Naive thymus-derived CD4-positive, alpha-beta T cell (primary cell): ENCODE measurements at regions not wholly inside any gene's neighbourhood (a gene's known extent, or its start where the extent isn't known, plus 50 kb on each side); places are given as distances from the start of the nearest gene placed in this dataset.

Experiments
- ATAC-seq: fragments of 150-1000 bp; cut with Tn5 transposase; 2 replicates; pipeline ENCODE4 v1.10.0; 2021; ENCODE audit warnings: mild to moderate bottlenecking, moderate library complexity
- CTCF ChIA-PET: fragments of 350-600 bp; sonication (Branson Sonifier 250); formaldehyde crosslinking; loops from one replicate; lab custom pipeline; 2021; ENCODE audit warnings: antibody characterized with exemption; lab: Charles Lee
- POLR2A ChIA-PET: fragments of 350-600 bp; sonication (Branson Sonifier 250); formaldehyde crosslinking; loops from one replicate; lab custom pipeline; 2021; ENCODE audit warnings: antibody characterized with exemption, inconsistent platforms; lab: Charles Lee
- DNase-seq, 9 donors: peaks; one replicate each; pipeline versions ENCODE4 v3.0.0 to v3.0.0-alpha.2; 2020 to 2022; ENCODE audit warnings: mixed read lengths in 1 of 9
- H3K27ac ChIP-seq: one replicate; pipeline ENCODE4 v1.7.0; 2013; ENCODE audit warnings: mild to moderate bottlenecking, low read depth, low read length, moderate library complexity
- H3K27me3 ChIP-seq, 2 donors: one replicate each; pipeline ENCODE4 v1.7.0; 2013; ENCODE audit warnings: low read length in 2 of 2, mild to moderate bottlenecking in 2 of 2, moderate library complexity in 2 of 2; ENCODE audit not compliant: control insufficient read depth in 2 of 2, insufficient read depth in 2 of 2
- H3K36me3 ChIP-seq, 3 experiments: 1 replicate in 2 of 3; 2 replicates in 1 of 3; pipeline ENCODE4 v1.7.0; 2013; ENCODE audit warnings: low read length in 3 of 3, mild to moderate bottlenecking in 3 of 3, moderate library complexity in 1 of 3; ENCODE audit not compliant: insufficient read depth in 3 of 3, control insufficient read depth in 2 of 3
- H3K4me1 ChIP-seq, 2 donors: one replicate each; pipeline ENCODE4 v1.7.0; 2013; ENCODE audit warnings: low read length in 2 of 2, mild to moderate bottlenecking in 2 of 2, moderate library complexity in 1 of 2; ENCODE audit not compliant: control insufficient read depth in 2 of 2, insufficient read depth in 2 of 2
- H3K4me3 ChIP-seq: 2 replicates; pipeline ENCODE4 v1.7.0; 2013; ENCODE audit warnings: mild to moderate bottlenecking, low read length
- H3K9me3 ChIP-seq, 3 experiments: 1 replicate in 2 of 3; 2 replicates in 1 of 3; pipeline ENCODE4 v1.7.0; 2013; ENCODE audit warnings: low read length in 3 of 3; ENCODE audit not compliant: control insufficient read depth in 2 of 3
- H3K27ac Mint-ChIP-seq, 9 donors: one replicate each; pipeline ENCODE4 v1.8.0; 2020 to 2022; ENCODE audit warnings: mixed read lengths in 9 of 9, mild to moderate bottlenecking in 8 of 9, moderate library complexity in 5 of 9, inconsistent platforms in 2 of 9
- H3K27me3 Mint-ChIP-seq, 5 donors: one replicate each; pipeline ENCODE4 v1.8.0; 2021 to 2022; ENCODE audit warnings: mixed read lengths in 5 of 5, mild to moderate bottlenecking in 1 of 5
- H3K36me3 Mint-ChIP-seq, 5 donors: one replicate each; pipeline ENCODE4 v1.8.0; 2020 to 2022; ENCODE audit warnings: mixed read lengths in 5 of 5, mild to moderate bottlenecking in 3 of 5, inconsistent platforms in 1 of 5
- H3K4me1 Mint-ChIP-seq, 7 donors: one replicate each; pipeline ENCODE4 v1.8.0; 2020 to 2022; ENCODE audit warnings: mixed read lengths in 7 of 7, mild to moderate bottlenecking in 3 of 7, inconsistent platforms in 1 of 7
- H3K4me3 Mint-ChIP-seq, 10 donors: one replicate each; pipeline ENCODE4 v1.8.0; 2020 to 2022; ENCODE audit warnings: mild to moderate bottlenecking in 10 of 10, mixed read lengths in 10 of 10, moderate library complexity in 6 of 10, inconsistent platforms in 2 of 10
- H3K9me3 Mint-ChIP-seq, 11 donors: one replicate each; pipeline ENCODE4 v1.8.0; 2020 to 2022; ENCODE audit warnings: mixed read lengths in 11 of 11, mild to moderate bottlenecking in 4 of 11, inconsistent platforms in 1 of 11, moderate library complexity in 1 of 11
- intact Hi-C, 2 donors: fragments of 100-400 bp; cut with micrococcal nuclease; formaldehyde crosslinking; loops; one replicate each; pipeline ENCODE4 v1.15.1; 2023

GRCh38 chr5:29379619-29380018 lies 1813.9 kb upstream of the CDH6 start:
- Histone ChIP-seq H3K9me3 (no peaks in the 10 kb centered on the region), H3K4me3 (no peak overlapping the region), H3K36me3 (no peaks in the 10 kb centered on the region), H3K27me3 (no peaks in the 10 kb centered on the region), H3K27ac (no peak overlapping the region), H3K4me1 (no peaks in the 10 kb centered on the region)
- Mint-ChIP-seq H3K36me3 (no peaks in the 10 kb centered on the region), H3K27me3 (no peaks in the 10 kb centered on the region), H3K4me1 (no peaks in the 10 kb centered on the region), H3K27ac (no peak overlapping the region), H3K9me3 (peaks cover 0 to 18% (median 6%) of the 10 kb centered on the region in 11 donors), H3K4me3 (no peak overlapping the region)
- intact Hi-C loops, result no loop called here
- ChIA-PET CTCF (no interaction called here), POLR2A (no interaction called here)
- no peak for DNase-seq
- no peak for ATAC-seq

- H3K36me3 Mint-ChIP-seq, result no peaks in the 10 kb centered on the region
- H3K9me3 Mint-ChIP-seq, result peaks cover 0 to 17% (median 5%) of the 10 kb centered on the region in 11 donors
- H3K27ac ChIP-seq, result no peak overlapping the region
- DNase-seq (no peak), ATAC-seq (no peak)
- no peaks in the 10 kb centered on the region for H3K36me3 ChIP-seq
- no peaks in the 10 kb centered on the region for H3K9me3 ChIP-seq
- ChIA-PET POLR2A (no interaction called here), CTCF (no interaction called here)
- H3K27ac Mint-ChIP-seq, result no peak overlapping the region
- H3K27me3 ChIP-seq, result no peaks in the 10 kb centered on the region
- H3K4me1 ChIP-seq, result no peaks in the 10 kb centered on the region
- no peaks in the 10 kb centered on the region for H3K4me1 Mint-ChIP-seq
- intact Hi-C loops, result no loop called here
- H3K27me3 Mint-ChIP-seq, result no peaks in the 10 kb centered on the region
- H3K4me3 ChIP-seq, result no peak overlapping the region
- no peak overlapping the region for H3K4me3 Mint-ChIP-seq
These were observed 1815.4 kb upstream of the CDH6 start for GRCh38 chr5:29378104-29378503.

- DNase-seq, result no peak
- no peaks in the 10 kb centered on the region for H3K27me3 Mint-ChIP-seq
- POLR2A ChIA-PET, result no interaction called here
- Histone ChIP-seq H3K36me3 (no peaks in the 10 kb centered on the region), H3K4me3 (no peak overlapping the region), H3K27ac (no peak overlapping the region), H3K27me3 (no peaks in the 10 kb centered on the region), H3K9me3 (peaks cover 0 to 5% (median 0%) of the 10 kb centered on the region in 3 experiments), H3K4me1 (no peaks in the 10 kb centered on the region)
- no peak for ATAC-seq
- intact Hi-C loops, result no loop called here
- H3K27ac Mint-ChIP-seq, result no peak overlapping the region
- CTCF ChIA-PET, result no interaction called here
- H3K36me3 Mint-ChIP-seq, result peaks cover 0 to 7% (median 0%) of the 10 kb centered on the region in 5 donors
- peaks cover 5 to 30% (median 13%) of the 10 kb centered on the region in 11 donors for H3K9me3 Mint-ChIP-seq
- no peaks in the 10 kb centered on the region for H3K4me1 Mint-ChIP-seq
- H3K4me3 Mint-ChIP-seq, result no peak overlapping the region
These were observed 1823.2 kb upstream of the CDH6 start for GRCh38 chr5:29370248-29370647.

- intact Hi-C loops, result no loop called here
- H3K9me3 Mint-ChIP-seq, result peaks cover 8 to 37% (median 16%) of the 10 kb centered on the region in 11 donors
- ChIA-PET POLR2A (no interaction called here), CTCF (interaction anchor here (0.5 kb wide), 1 partner anchor 82 kb away, joined by 7 read pairs; no protein-coding TSS in a partner anchor)
- no peak overlapping the region for H3K4me3 Mint-ChIP-seq
- H3K36me3 ChIP-seq, result no peaks in the 10 kb centered on the region
- DNase-seq, result no peak
- no peak overlapping the region for H3K27ac ChIP-seq
- no peaks in the 10 kb centered on the region for H3K4me1 Mint-ChIP-seq
- H3K4me1 ChIP-seq, result no peaks in the 10 kb centered on the region
- H3K9me3 ChIP-seq, result peaks cover 0 to 5% (median 0%) of the 10 kb centered on the region in 3 experiments
- H3K27ac Mint-ChIP-seq, result no peak overlapping the region
- no peaks in the 10 kb centered on the region for H3K27me3 Mint-ChIP-seq
- no peak for ATAC-seq
- peaks cover 0 to 7% (median 0%) of the 10 kb centered on the region in 5 donors for H3K36me3 Mint-ChIP-seq
- H3K27me3 ChIP-seq, result no peaks in the 10 kb centered on the region
- no peak overlapping the region for H3K4me3 ChIP-seq
These were observed 1826.2 kb upstream of the CDH6 start for GRCh38 chr5:29367176-29367833.

GRCh38 chr5:29351170-29351569 lies 1842.3 kb upstream of the CDH6 start:
- no peaks in the 10 kb centered on the region for H3K36me3 Mint-ChIP-seq
- intact Hi-C loops, result no loop called here
- POLR2A ChIA-PET, result no interaction called here
- no peak overlapping the region for H3K27ac Mint-ChIP-seq
- Histone ChIP-seq H3K36me3 (no peaks in the 10 kb centered on the region), H3K27me3 (no peaks in the 10 kb centered on the region), H3K4me3 (no peak overlapping the region), H3K4me1 (no peaks in the 10 kb centered on the region), H3K9me3 (no peaks in the 10 kb centered on the region), H3K27ac (no peak overlapping the region)
- CTCF ChIA-PET, result no interaction called here
- peaks cover 0 to 12% (median 6%) of the 10 kb centered on the region in 11 donors for H3K9me3 Mint-ChIP-seq
- ATAC-seq, result no peak
- DNase-seq, result no peak
- no peaks in the 10 kb centered on the region for H3K4me1 Mint-ChIP-seq
- no peak overlapping the region for H3K4me3 Mint-ChIP-seq
- H3K27me3 Mint-ChIP-seq, result no peaks in the 10 kb centered on the region

GRCh38 chr5:29337030-29337429 lies 1856.5 kb upstream of the CDH6 start:
- intact Hi-C loops, result no loop called here
- Histone ChIP-seq H3K27me3 (no peaks in the 10 kb centered on the region), H3K4me3 (no peak overlapping the region), H3K9me3 (peaks cover 0 to 8% (median 0%) of the 10 kb centered on the region in 3 experiments), H3K4me1 (no peaks in the 10 kb centered on the region), H3K27ac (no peak overlapping the region), H3K36me3 (no peaks in the 10 kb centered on the region)
- no peaks in the 10 kb centered on the region for H3K4me1 Mint-ChIP-seq
- no peak overlapping the region for H3K4me3 Mint-ChIP-seq
- no peak for DNase-seq
- no peaks in the 10 kb centered on the region for H3K36me3 Mint-ChIP-seq
- ChIA-PET CTCF (no interaction called here), POLR2A (no interaction called here)
- no peaks in the 10 kb centered on the region for H3K27me3 Mint-ChIP-seq
- H3K27ac Mint-ChIP-seq, result no peak overlapping the region
- ATAC-seq, result no peak
- H3K9me3 Mint-ChIP-seq, result peaks cover 3 to 31% (median 15%) of the 10 kb centered on the region in 11 donors

GRCh38 chr5:29321591-29321990 lies 1871.9 kb upstream of the CDH6 start:
- Mint-ChIP-seq H3K4me3 (no peak overlapping the region), H3K36me3 (no peaks in the 10 kb centered on the region), H3K27ac (no peak overlapping the region), H3K4me1 (no peaks in the 10 kb centered on the region), H3K27me3 (no peaks in the 10 kb centered on the region), H3K9me3 (peaks cover 0 to 18% (median 6%) of the 10 kb centered on the region in 11 donors)
- DNase-seq (no peak), ATAC-seq (no peak)
- H3K27ac ChIP-seq, result no peak overlapping the region
- no peaks in the 10 kb centered on the region for H3K9me3 ChIP-seq
- H3K36me3 ChIP-seq, result no peaks in the 10 kb centered on the region
- intact Hi-C loops, result no loop called here
- no peak overlapping the region for H3K4me3 ChIP-seq
- POLR2A ChIA-PET, result no interaction called here
- CTCF ChIA-PET, result no interaction called here
- no peaks in the 10 kb centered on the region for H3K27me3 ChIP-seq
- H3K4me1 ChIP-seq, result no peaks in the 10 kb centered on the region
